HEK293T (cell line): ENCODE measurements at regions not wholly inside any gene's neighbourhood (a gene's known extent, or its start where the extent isn't known, plus 50 kb on each side); places are given as distances from the start of the nearest gene placed in this dataset.

Experiments
- CTCF ChIA-PET: fragments of 350-600 bp; formaldehyde crosslinking; extraction: SDS; loops from one replicate; lab custom pipeline; 2021; ENCODE audit warnings: antibody characterized with exemption, inconsistent platforms; lab: Yijun Ruan, JAX
- POLR2A ChIA-PET: fragments of 350-600 bp; formaldehyde crosslinking; extraction: SDS; loops from one replicate; lab custom pipeline; 2020; ENCODE audit warnings: antibody characterized with exemption, inconsistent platforms; lab: Yijun Ruan, JAX
- DNase-seq: peaks from one replicate; pipeline ENCODE4 v3.0.0; 2012; ENCODE audit warnings: mixed read lengths; ENCODE audit errors: extremely low spot score
- ARNT ChIP-seq: fragments of 450-650 bp; IDR thresholded peaks from 2 replicates; pipeline ENCODE4 v1.6.1; 2017; ENCODE audit warnings: mild to moderate bottlenecking
- BHLHE40 ChIP-seq: fragments of 450-650 bp; IDR thresholded peaks from 2 replicates; pipeline ENCODE4 v1.6.1; 2016; ENCODE audit warnings: mild to moderate bottlenecking, moderate library complexity, borderline replicate concordance
- CTBP1 ChIP-seq: fragments of 450-650 bp; IDR thresholded peaks from 2 replicates; pipeline ENCODE4 v1.6.1; 2016; ENCODE audit warnings: borderline replicate concordance
- ELF4 ChIP-seq: fragments of 450-650 bp; IDR thresholded peaks from 2 replicates; pipeline ENCODE4 v1.6.1; 2017; ENCODE audit warnings: antibody characterized with exemption
- FOXA1 ChIP-seq: fragments of 450-650 bp; IDR thresholded peaks from 2 replicates; pipeline ENCODE4 v1.6.1; 2016; ENCODE audit warnings: mild to moderate bottlenecking
- FOXK2 ChIP-seq: fragments of 450-650 bp; IDR thresholded peaks from 2 replicates; pipeline ENCODE4 v1.6.1; 2016; ENCODE audit warnings: mild to moderate bottlenecking
- FOXM1 ChIP-seq: fragments of 450-650 bp; IDR thresholded peaks from 2 replicates; pipeline ENCODE4 v1.6.1; 2017; ENCODE audit warnings: mild to moderate bottlenecking, borderline replicate concordance
- HDGF ChIP-seq: fragments of 450-650 bp; IDR thresholded peaks from 2 replicates; pipeline ENCODE4 v1.6.1; 2017; ENCODE audit warnings: antibody characterized with exemption, borderline replicate concordance
- L3MBTL2 ChIP-seq: fragments of 450-650 bp; conservative IDR thresholded peaks from 2 replicates; pipeline ENCODE4 v1.6.1; 2016; ENCODE audit warnings: mild to moderate bottlenecking
- LEF1 ChIP-seq: fragments of 450-650 bp; IDR thresholded peaks from 2 replicates; pipeline ENCODE4 v1.6.1; 2017; ENCODE audit warnings: mild to moderate bottlenecking, borderline replicate concordance
- NFRKB ChIP-seq: fragments of 450-650 bp; IDR thresholded peaks from 2 replicates; pipeline ENCODE4 v1.6.1; 2016; ENCODE audit warnings: mild to moderate bottlenecking, moderate library complexity
- PKNOX1 ChIP-seq: fragments of 450-650 bp; IDR thresholded peaks from 2 replicates; pipeline ENCODE4 v1.6.1; 2016
- SP1 ChIP-seq: fragments of 450-650 bp; IDR thresholded peaks from 2 replicates; pipeline ENCODE4 v1.6.1; 2017
- SUZ12 ChIP-seq: fragments of 450-650 bp; IDR thresholded peaks from 2 replicates; pipeline ENCODE4 v1.6.1; 2016; ENCODE audit warnings: mild to moderate bottlenecking
- TARDBP ChIP-seq: fragments of 450-650 bp; IDR thresholded peaks from 2 replicates; pipeline ENCODE4 v1.6.1; 2016
- ZNF384 ChIP-seq: fragments of 450-650 bp; IDR thresholded peaks from 2 replicates; pipeline ENCODE4 v1.6.1; 2016

GRCh38 chr14:66133666-66134065 is 352.5 kb upstream of the CCDC196 start:
- TF ChIP-seq PKNOX1 = no peak
- no peak for TF ChIP-seq FOXK2
- no peak for TF ChIP-seq NFRKB
- no peak for TF ChIP-seq ARNT
- no peak for TF ChIP-seq HDGF
- TF ChIP-seq TARDBP = no peak
- no peak for TF ChIP-seq FOXA1
- TF ChIP-seq L3MBTL2 = no peak
- TF ChIP-seq ZNF384 = no peak
- no peak for TF ChIP-seq BHLHE40
- no peak for TF ChIP-seq SP1
- TF ChIP-seq ELF4 = no peak
- TF ChIP-seq LEF1 = no peak
- no peak for TF ChIP-seq SUZ12
- no peak for TF ChIP-seq CTBP1
- no peak for TF ChIP-seq FOXM1
- POLR2A ChIA-PET = no interaction called here
- CTCF ChIA-PET = no interaction called here
- no peak for DNase-seq

- DNase-seq = no peak
- TF ChIP-seq SP1 = no peak
- TF ChIP-seq NFRKB = no peak
- TF ChIP-seq TARDBP = no peak
- no peak for TF ChIP-seq PKNOX1
- no peak for TF ChIP-seq FOXA1
- TF ChIP-seq ARNT = no peak
- no peak for TF ChIP-seq CTBP1
- TF ChIP-seq BHLHE40 = no peak
- TF ChIP-seq LEF1 = no peak
- no peak for TF ChIP-seq ZNF384
- TF ChIP-seq ELF4 = no peak
- TF ChIP-seq FOXM1 = no peak
- no peak for TF ChIP-seq SUZ12
- no peak for TF ChIP-seq HDGF
- no peak for TF ChIP-seq L3MBTL2
- TF ChIP-seq FOXK2 = no peak
- ChIA-PET POLR2A (no interaction called here), CTCF (no interaction called here)
Measured at GRCh38 chr14:66135831-66136230, 350.3 kb upstream of the CCDC196 start.

GRCh38 chr14:66137081-66137480 is 349.1 kb upstream of the CCDC196 start:
- ChIA-PET POLR2A (no interaction called here), CTCF (no interaction called here)
- DNase-seq = no peak
- TF ChIP-seq SP1 = no peak

- CTCF ChIA-PET = no interaction called here
- TF ChIP-seq FOXA1 = no peak
- TF ChIP-seq TARDBP = no peak
- no peak for TF ChIP-seq L3MBTL2
- TF ChIP-seq ELF4 = no peak
- TF ChIP-seq SUZ12 = no peak
- no peak for TF ChIP-seq PKNOX1
- TF ChIP-seq SP1 = no peak
- no peak for TF ChIP-seq NFRKB
- TF ChIP-seq CTBP1 = no peak
- TF ChIP-seq HDGF = no peak
- TF ChIP-seq ARNT = no peak
- TF ChIP-seq ZNF384 = no peak
- TF ChIP-seq BHLHE40 = no peak
- no peak for TF ChIP-seq FOXM1
- TF ChIP-seq FOXK2 = no peak
- TF ChIP-seq LEF1 = no peak
- no peak for DNase-seq
- POLR2A ChIA-PET = no interaction called here
Measured at GRCh38 chr14:66139432-66139831, 346.7 kb upstream of the CCDC196 start.

DNA sequence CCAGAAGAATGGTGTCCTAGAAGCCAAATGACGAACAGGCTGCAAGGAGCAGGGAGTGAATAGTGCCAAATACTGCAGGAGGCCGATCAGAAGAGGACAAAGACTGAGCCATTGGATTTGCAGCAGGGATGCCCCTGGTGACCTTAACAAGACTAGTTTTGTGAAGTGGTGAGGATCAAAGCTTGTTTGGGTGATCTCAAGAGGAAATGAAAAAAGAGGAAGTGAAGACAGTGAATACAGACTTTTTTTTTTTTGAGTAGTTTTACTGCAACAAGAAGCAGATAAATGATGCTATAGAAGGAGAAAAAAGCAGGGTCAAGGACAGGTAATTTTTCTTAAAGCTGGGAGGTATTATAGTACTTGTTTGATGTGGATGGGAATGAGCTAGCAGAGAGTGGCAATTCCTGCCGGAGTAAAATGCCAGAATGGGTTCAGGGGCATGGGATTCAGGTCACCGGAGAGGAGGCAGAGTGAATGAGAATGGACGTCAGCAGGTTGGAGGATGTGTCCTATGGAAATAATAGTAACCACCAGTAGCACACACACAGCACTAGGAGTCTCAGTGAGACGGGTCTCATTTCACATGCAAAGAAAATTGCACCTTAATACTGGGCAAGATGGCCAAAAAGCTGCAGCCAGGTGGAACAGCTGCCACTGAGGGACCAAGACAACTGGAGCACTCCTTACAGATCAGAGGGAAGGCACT is 345.8 kb upstream of the CCDC196 start:
- CTCF ChIA-PET = interaction anchor here (0.7 kb wide), 1 partner anchor 18 kb away, joined by 3 read pairs; no protein-coding TSS in a partner anchor

GRCh38 chr14:66140963-66141362 is 345.2 kb upstream of the CCDC196 start:
- TF ChIP-seq L3MBTL2 (no peak), CTBP1 (no peak), LEF1 (no peak), ZNF384 (no peak), FOXK2 (no peak), NFRKB (no peak), TARDBP (no peak)
- CTCF ChIA-PET = interaction anchor here (0.7 kb wide), 1 partner anchor 19 kb away, joined by 3 read pairs; no protein-coding TSS in a partner anchor
- POLR2A ChIA-PET = no interaction called here
- DNase-seq = no peak

More for the DNA sequence above, 345.8 kb upstream of the CCDC196 start:
- no peak for TF ChIP-seq HDGF
- no peak for TF ChIP-seq FOXA1
- TF ChIP-seq BHLHE40 = no peak
- no peak for TF ChIP-seq SP1
- TF ChIP-seq FOXM1 = no peak
- TF ChIP-seq TARDBP = no peak
- no peak for TF ChIP-seq ARNT
- TF ChIP-seq L3MBTL2 = no peak
- no peak for DNase-seq
- POLR2A ChIA-PET = no interaction called here
